ENCODE measurements at regions not wholly inside any gene's neighbourhood (a gene's known extent, or its start where the extent isn't known, plus 50 kb on each side); places are given as distances from the start of the nearest gene placed in this dataset.

DNA sequence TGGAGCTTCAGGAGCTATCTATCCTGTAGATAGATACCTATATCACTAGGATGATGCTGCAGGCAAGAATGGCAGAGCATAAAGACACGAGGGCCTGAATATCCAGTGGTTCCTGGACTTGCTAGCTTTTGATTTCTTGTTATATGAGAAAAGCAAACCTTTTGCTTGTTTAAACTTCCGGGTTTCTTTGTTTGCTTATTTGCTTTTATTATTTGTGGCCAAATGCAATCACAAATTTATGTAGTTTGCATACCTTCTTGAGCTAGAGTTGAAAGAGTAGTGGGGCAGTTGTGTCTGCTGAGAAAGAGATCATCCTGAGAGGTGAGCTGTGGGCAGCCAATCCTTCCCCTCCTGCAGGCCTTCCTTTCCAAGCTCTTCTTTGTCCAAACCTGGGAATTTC lies 245.7 kb downstream of the AR start:
- H4K20me1 ChIP-seq (ENCODE audit: insufficient read depth, low read length) = no peaks in the 10 kb centered on the region
- no peaks in the 10 kb centered on the region for H3K36me3 ChIP-seq (replicated peaks; ENCODE audit: insufficient read depth, low read length)
- TF ChIP-seq EZH2phosphoT487 (IDR thresholded peaks at IDR 0.05; ENCODE audit: low read length) (no peak), EZH2 (optimal IDR thresholded peaks at IDR 0.05; ENCODE audit: low read depth, low read length) (no peak)
- TF ChIP-seq, protein P1, sequence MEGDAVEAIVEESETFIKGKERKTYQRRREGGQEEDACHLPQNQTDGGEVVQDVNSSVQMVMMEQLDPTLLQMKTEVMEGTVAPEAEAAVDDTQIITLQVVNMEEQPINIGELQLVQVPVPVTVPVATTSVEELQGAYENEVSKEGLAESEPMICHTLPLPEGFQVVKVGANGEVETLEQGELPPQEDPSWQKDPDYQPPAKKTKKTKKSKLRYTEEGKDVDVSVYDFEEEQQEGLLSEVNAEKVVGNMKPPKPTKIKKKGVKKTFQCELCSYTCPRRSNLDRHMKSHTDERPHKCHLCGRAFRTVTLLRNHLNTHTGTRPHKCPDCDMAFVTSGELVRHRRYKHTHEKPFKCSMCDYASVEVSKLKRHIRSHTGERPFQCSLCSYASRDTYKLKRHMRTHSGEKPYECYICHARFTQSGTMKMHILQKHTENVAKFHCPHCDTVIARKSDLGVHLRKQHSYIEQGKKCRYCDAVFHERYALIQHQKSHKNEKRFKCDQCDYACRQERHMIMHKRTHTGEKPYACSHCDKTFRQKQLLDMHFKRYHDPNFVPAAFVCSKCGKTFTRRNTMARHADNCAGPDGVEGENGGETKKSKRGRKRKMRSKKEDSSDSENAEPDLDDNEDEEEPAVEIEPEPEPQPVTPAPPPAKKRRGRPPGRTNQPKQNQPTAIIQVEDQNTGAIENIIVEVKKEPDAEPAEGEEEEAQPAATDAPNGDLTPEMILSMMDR (IDR thresholded peaks at IDR 0.05; ENCODE audit: low read length) = no peak
- H3F3A ChIP-seq (ENCODE audit: insufficient read depth, low read length) = no peaks in the 10 kb centered on the region
- H3K27me3 ChIP-seq (replicated peaks; ENCODE audit: insufficient read depth, low read length) = no peaks in the 10 kb centered on the region
- H2AFZ ChIP-seq (ENCODE audit: low read length) = no peak overlapping the region
- no peaks in the 10 kb centered on the region for H3K9me3 ChIP-seq (replicated peaks; ENCODE audit: insufficient read depth, low read length)
- H3K9ac ChIP-seq (ENCODE audit: low read length) = no peak overlapping the region
- no peak for DNase-seq
- no peak overlapping the region for H3K4me3 ChIP-seq (ENCODE audit: low read length)
- H3K4me1 ChIP-seq (ENCODE audit: low read length) = no peaks in the 10 kb centered on the region
- H3K9me2 ChIP-seq (replicated peaks; ENCODE audit: insufficient read depth, low read length) = no peaks in the 10 kb centered on the region
- H3K79me2 ChIP-seq (ENCODE audit: low read length) = no peaks in the 10 kb centered on the region
- no peak overlapping the region for H3K27ac ChIP-seq (ENCODE audit: low read length)
- H3K4me2 ChIP-seq (ENCODE audit: low read depth, low read length) = no peak overlapping the region
